ENCODE measurements at regions not wholly inside any gene's neighbourhood (a gene's known extent, or its start where the extent isn't known, plus 50 kb on each side); places are given as distances from the start of the nearest gene placed in this dataset.

- TF ChIP-seq CTCF (IDR thresholded peaks at IDR 0.05) (no peak), EP300 (IDR thresholded peaks at IDR 0.05) (no peak)
Observed at GRCh38 chr3:18071833-18072232, 329.4 kb upstream of the TBC1D5 start.

Measured in stomach (tissue), 4 donors.